ENCODE measurements at regions not wholly inside any gene's neighbourhood (a gene's known extent, or its start where the extent isn't known, plus 50 kb on each side); places are given as distances from the start of the nearest gene placed in this dataset.
"Not testable (repeated sequence)": the region's sequence is repeated elsewhere in the genome, so short reads cannot be mapped to it uniquely, and the experiment has no call there.

DNA sequence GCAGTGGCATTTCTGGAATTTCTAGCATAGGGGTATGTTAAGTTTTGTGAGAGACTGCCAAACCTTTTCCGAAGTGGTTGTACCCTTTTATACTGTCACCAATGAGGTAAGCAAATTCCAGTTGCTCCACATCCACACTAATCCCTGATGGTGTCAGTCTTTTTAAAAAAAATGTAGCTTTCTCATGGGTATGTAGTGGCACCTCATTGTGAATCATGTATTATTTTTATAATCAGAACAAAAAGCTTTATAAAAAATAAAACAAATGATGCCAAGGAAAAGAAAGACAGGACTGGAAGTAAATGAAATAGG, 93.4 kb upstream of the CLINT1 start:
- no peak for DNase-seq

DNA sequence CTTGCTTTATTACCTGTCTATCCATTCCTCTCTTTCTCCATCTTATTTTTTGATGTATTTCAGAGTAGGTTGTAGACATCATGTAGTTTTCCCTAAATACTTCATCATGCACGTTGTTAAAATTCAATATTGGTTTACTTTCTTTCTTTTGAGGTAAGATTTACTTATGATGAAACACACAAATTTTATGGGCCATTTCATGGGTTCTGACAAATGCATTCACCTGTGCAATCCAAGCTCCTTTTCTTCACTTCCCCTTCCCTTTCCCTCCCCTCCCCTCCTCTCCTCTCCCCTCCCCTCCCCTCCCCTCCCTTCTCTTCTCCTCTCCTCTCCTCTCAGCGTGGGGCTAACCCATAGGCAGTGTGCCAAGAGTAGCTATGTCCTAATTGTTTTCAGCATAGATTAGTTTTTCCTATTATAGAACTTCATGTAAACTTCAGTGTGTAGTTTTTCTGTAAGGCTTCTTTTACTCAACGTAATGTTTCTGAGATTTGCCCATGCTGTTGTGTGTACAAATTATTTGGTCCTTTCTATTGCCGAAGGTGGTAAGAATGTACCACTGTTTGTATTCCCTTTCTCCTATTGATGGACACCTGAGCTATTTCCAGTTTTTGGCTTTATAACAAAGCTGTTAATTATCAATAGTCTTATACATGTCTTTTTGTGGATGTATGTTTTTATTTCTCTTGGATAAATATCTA, 92.9 kb upstream of the CLINT1 start:
- DNase-seq = no peak

- no peak for DNase-seq
These were observed 90.6 kb upstream of the CLINT1 start for GRCh38 chr5:157949520-157949919.

GRCh38 chr5:157948738-157949410, 89.9 kb upstream of the CLINT1 start:
- peak; percentile 94 to 97 (median 95) for DNase-seq

- no peak for DNase-seq
These were observed 88.2 kb upstream of the CLINT1 start for GRCh38 chr5:157947156-157947555.

DNA sequence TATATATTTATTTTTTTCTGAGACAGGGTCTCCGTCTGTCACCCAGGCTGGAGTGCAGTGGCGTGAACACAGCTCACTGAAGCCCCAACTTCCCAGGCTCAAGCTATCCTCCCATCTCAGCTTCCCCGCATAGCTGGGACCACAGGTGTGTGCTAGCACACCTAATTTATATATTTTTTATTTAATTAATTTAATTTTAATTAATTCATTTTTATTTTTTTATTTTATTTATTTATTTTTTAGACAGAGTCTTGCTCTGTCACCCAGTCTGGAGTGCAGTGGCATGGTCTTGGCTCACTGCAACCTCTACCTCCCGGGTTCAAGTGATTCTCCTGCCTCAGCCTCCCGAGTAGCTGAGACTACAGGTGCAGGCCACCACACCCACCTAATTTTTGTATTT, 86.9 kb upstream of the CLINT1 start:
- not testable (repeated sequence) for DNase-seq

- no peak for DNase-seq
These were observed 86.0 kb upstream of the CLINT1 start for GRCh38 chr5:157944938-157945337.

- no peak for DNase-seq
These were observed 85.2 kb upstream of the CLINT1 start for GRCh38 chr5:157944077-157944633.

DNA sequence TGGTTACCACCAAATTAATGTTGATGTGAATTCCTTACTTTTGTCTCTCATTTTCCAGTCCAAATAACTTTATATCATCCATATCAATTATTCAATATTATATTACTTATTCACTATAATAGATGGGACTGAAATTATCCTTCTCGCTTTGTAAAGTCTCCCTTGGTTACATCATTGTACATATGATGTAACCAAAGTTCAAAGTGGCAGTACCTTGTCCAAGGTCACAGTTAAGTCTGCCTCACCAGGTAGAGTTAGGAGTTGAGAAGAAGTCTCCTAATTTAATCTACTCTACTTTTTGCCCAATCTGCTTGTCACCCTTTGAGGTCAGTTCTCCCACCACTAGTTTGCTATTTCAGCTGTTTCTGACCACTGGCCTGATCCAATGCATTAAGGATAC, 83.7 kb upstream of the CLINT1 start:
- DNase-seq = no peak

- no peak for DNase-seq
These were observed 82.7 kb upstream of the CLINT1 start for GRCh38 chr5:157941616-157942015.

GRCh38 chr5:157938101-157938500, 79.2 kb upstream of the CLINT1 start:
- not testable (repeated sequence) for DNase-seq

DNA sequence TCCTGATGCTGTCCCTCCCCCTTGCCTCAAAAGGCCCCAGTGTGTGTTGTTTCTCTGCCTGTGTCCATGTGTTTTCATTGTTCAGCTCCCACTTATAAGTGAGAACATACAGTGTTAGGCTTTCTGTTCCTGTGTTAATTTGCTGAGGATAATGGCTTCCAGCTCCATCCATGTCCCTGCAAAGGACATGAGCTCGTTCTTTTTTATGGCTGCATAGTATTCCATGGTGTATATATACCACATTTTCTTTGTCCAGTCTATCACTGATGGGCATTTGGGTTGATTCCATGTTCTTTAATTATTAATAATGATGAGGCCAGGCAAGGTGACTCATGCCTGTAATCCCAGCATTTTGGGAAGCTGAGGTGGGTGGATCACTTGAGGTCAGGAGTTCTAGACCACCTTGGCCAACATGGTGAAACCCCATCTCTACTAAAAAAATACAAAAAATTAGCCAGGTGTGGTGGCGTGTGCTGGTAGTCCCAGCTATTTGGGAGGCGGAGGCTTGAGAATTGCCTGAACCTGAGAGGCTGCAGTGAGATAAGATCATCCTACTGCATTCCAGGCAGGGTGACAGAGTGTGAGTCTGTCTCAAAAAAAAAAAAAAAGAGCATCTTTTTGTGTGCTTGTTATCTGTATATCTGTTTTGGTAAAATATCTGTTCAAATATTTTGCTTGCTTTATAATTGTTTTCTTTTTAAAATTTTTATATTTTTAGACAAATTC, 78.0 kb upstream of the CLINT1 start:
- DNase-seq = not testable (repeated sequence)

- no peak for DNase-seq
These were observed 75.7 kb upstream of the CLINT1 start for GRCh38 chr5:157934600-157934999.

GRCh38 chr5:157933005-157933404, 74.1 kb upstream of the CLINT1 start:
- DNase-seq = no peak

- no peak for DNase-seq
These were observed 71.8 kb upstream of the CLINT1 start for GRCh38 chr5:157930710-157931109.

- DNase-seq = no peak
These were observed 68.0 kb upstream of the CLINT1 start for GRCh38 chr5:157926977-157927376.

GRCh38 chr5:157925786-157926671, 67.1 kb upstream of the CLINT1 start:
- no peak for DNase-seq

- DNase-seq = no peak
These were observed 66.2 kb upstream of the CLINT1 start for GRCh38 chr5:157924931-157925729.

DNA sequence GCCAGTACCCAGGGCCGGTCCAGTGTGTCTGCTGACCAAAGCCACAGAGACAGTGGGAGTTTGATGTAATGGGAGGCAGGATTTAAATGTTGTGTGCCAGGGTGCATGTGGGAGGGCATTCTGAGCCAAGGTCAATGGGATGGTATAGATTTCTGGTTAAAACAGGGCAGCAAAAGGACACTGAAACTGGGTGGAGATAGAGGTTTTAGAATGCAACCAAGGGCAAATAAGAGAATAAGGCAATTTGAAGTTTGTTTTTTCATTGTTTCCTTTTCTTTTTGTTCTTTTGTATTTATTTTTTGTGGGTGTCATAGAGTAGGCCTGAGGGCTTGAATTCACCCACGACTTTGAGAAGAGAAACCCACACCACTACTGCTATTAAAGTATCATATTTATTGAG, 65.5 kb upstream of the CLINT1 start:
- no peak for DNase-seq

GRCh38 chr5:157923765-157924164, 64.8 kb upstream of the CLINT1 start:
- no peak for DNase-seq

GRCh38 chr5:157922026-157922425, 63.1 kb upstream of the CLINT1 start:
- DNase-seq = no peak
